GM23338 (cell line): ENCODE measurements at regions not wholly inside any gene's neighbourhood (a gene's known extent, or its start where the extent isn't known, plus 50 kb on each side); places are given as distances from the start of the nearest gene placed in this dataset.

ENCODE experiments used
- ATAC-seq: fragments of 200-7000 bp; cut with Tn5 transposase; 3 replicates; pipeline ENCODE4 v1.9.1; 2020
- DNase-seq: peaks from one replicate; pipeline ENCODE4 v3.0.0-alpha.2; 2015; ENCODE audit warnings: low spot score
- H2AFZ ChIP-seq: fragments of 200-600 bp; sonication (generic); 2 replicates; pipeline ENCODE4 v1.8.0; 2016; ENCODE audit warnings: antibody characterized with exemption, mild to moderate bottlenecking, moderate library complexity
- H3F3A ChIP-seq: fragments of 200-600 bp; sonication (generic); replicated peaks from 2 replicates; pipeline ENCODE4 v1.8.0; 2017; ENCODE audit warnings: antibody characterized with exemption, mixed run types, low read depth
- H3K27ac ChIP-seq: fragments of 200-600 bp; sonication (generic); 2 replicates; pipeline ENCODE4 v1.6.1; 2016; ENCODE audit warnings: low read depth
- H3K27me3 ChIP-seq: fragments of 200-600 bp; sonication (generic); 2 replicates; pipeline ENCODE4 v1.8.0; 2016; ENCODE audit warnings: mild to moderate bottlenecking, mixed run types, moderate library complexity; ENCODE audit not compliant: insufficient read depth
- H3K36me3 ChIP-seq: fragments of 200-600 bp; sonication (generic); 2 replicates; pipeline ENCODE4 v1.8.0; 2016; ENCODE audit warnings: mild to moderate bottlenecking; ENCODE audit not compliant: insufficient read depth
- H3K4me1 ChIP-seq: fragments of 200-600 bp; sonication (generic); 2 replicates; pipeline ENCODE4 v1.8.0; 2016; ENCODE audit warnings: mild to moderate bottlenecking, moderate library complexity; ENCODE audit not compliant: insufficient read depth
- H3K4me2 ChIP-seq: fragments of 200-600 bp; sonication (generic); 2 replicates; pipeline ENCODE4 v1.7.1; 2017; ENCODE audit warnings: mixed run types
- H3K4me3 ChIP-seq: fragments of 200-600 bp; sonication (generic); 2 replicates; pipeline ENCODE4 v1.6.1; 2016; ENCODE audit warnings: mixed run types
- H3K79me2 ChIP-seq: fragments of 200-600 bp; sonication (generic); replicated peaks from 2 replicates; pipeline ENCODE4 v1.8.0; 2017; ENCODE audit warnings: mild to moderate bottlenecking; ENCODE audit not compliant: insufficient read depth
- H3K9me2 ChIP-seq: fragments of 200-600 bp; sonication (generic); 2 replicates; pipeline ENCODE4 v1.8.0; 2017; ENCODE audit not compliant: insufficient read depth
- H4K20me1 ChIP-seq: fragments of 200-600 bp; sonication (generic); replicated peaks from 2 replicates; pipeline ENCODE4 v1.8.0; 2017; ENCODE audit warnings: mild to moderate bottlenecking; ENCODE audit not compliant: insufficient read depth
- H3K27ac Mint-ChIP-seq: 2 replicates; pipeline ENCODE4 v1.8.0; 2020; ENCODE audit warnings: inconsistent platforms, mild to moderate bottlenecking, moderate library complexity, mixed read lengths
- H3K27me3 Mint-ChIP-seq: 3 replicates; pipeline ENCODE4 v1.8.0; 2022; ENCODE audit warnings: low read depth, mild to moderate bottlenecking, moderate library complexity, mixed read lengths, inconsistent platforms; ENCODE audit not compliant: insufficient read depth, poor library complexity
- H3K36me3 Mint-ChIP-seq: 3 replicates; pipeline ENCODE4 v1.8.0; 2021; ENCODE audit warnings: low read depth, mild to moderate bottlenecking, inconsistent platforms, moderate library complexity, mixed read lengths
- H3K4me1 Mint-ChIP-seq: 3 replicates; pipeline ENCODE4 v1.8.0; 2020; ENCODE audit warnings: mild to moderate bottlenecking, inconsistent platforms, mixed read lengths
- H3K4me3 Mint-ChIP-seq: 3 replicates; pipeline ENCODE4 v1.8.0; 2021; ENCODE audit warnings: moderate library complexity, mild to moderate bottlenecking, inconsistent platforms, mixed read lengths
- H3K9me3 Mint-ChIP-seq: 3 replicates; pipeline ENCODE4 v1.8.0; 2020; ENCODE audit warnings: moderate library complexity, mild to moderate bottlenecking, inconsistent platforms, mixed read lengths
- CREB1 ChIP-seq: fragments of 250-450 bp; sonication (Bioruptor Pico); IDR thresholded peaks from 2 replicates; pipeline ENCODE4 v1.5.0; 2020; ENCODE audit warnings: low read depth, mild to moderate bottlenecking, moderate library complexity
- ETS1 ChIP-seq: IDR thresholded peaks from 2 replicates; pipeline ENCODE4 v1.6.1; 2016; ENCODE audit warnings: antibody characterized with exemption
- EZH2 ChIP-seq: fragments of 200-600 bp; sonication (generic); IDR thresholded peaks from one replicate; pipeline ENCODE4 v1.8.0; 2017; ENCODE audit warnings: antibody characterized with exemption, mild to moderate bottlenecking, low read depth; ENCODE audit not compliant: unreplicated experiment
- JUNB ChIP-seq: IDR thresholded peaks from one replicate; pipeline ENCODE4 v1.6.1; 2016; ENCODE audit warnings: antibody characterized with exemption; ENCODE audit not compliant: unreplicated experiment
- REST ChIP-seq: IDR thresholded peaks from one replicate; pipeline ENCODE4 v1.6.1; 2018; ENCODE audit warnings: antibody characterized with exemption; ENCODE audit not compliant: unreplicated experiment
- STAT1 ChIP-seq: IDR thresholded peaks from one replicate; pipeline ENCODE4 v1.6.1; 2016; ENCODE audit warnings: antibody characterized with exemption; ENCODE audit not compliant: unreplicated experiment
- ZNF331 ChIP-seq: fragments of 250-450 bp; sonication (Bioruptor Pico); IDR thresholded peaks from 2 replicates; pipeline ENCODE4 v1.5.0; 2020; ENCODE audit warnings: low read depth, mild to moderate bottlenecking, moderate library complexity
- ZNF462 ChIP-seq: fragments of 250-450 bp; sonication (Bioruptor Pico); IDR thresholded peaks from 2 replicates; pipeline ENCODE4 v1.5.0; 2020; ENCODE audit warnings: mild to moderate bottlenecking, moderate library complexity

GRCh38 chr4:147345662-147346061, 135.2 kb upstream of the EDNRA start:
- H3K9me2 ChIP-seq: 0 out of 2 replicates have a peak, but pooled peaks cover 9% of the 10 kb centered on the region
- Mint-ChIP-seq H3K27ac (no peak overlapping the region), H3K27me3 (no peaks in the 10 kb centered on the region), H3K36me3 (no peaks in the 10 kb centered on the region), H3K4me1 (peaks cover 3% of the 10 kb centered on the region; the same call in 2 of the 3 replicates), H3K4me3 (no peak overlapping the region), H3K9me3 (no peaks in the 10 kb centered on the region)
- H3K4me3 ChIP-seq: no peak overlapping the region
- ATAC-seq (no peak), DNase-seq (no peak)
- no peaks in the 10 kb centered on the region for H4K20me1 ChIP-seq
- no peaks in the 10 kb centered on the region for H3K36me3 ChIP-seq
- no peaks in the 10 kb centered on the region for H3F3A ChIP-seq
- H3K4me1 ChIP-seq: no peaks in the 10 kb centered on the region
- no peak overlapping the region for H3K27ac ChIP-seq
- no peaks in the 10 kb centered on the region for H3K79me2 ChIP-seq
- no peak overlapping the region for H2AFZ ChIP-seq
- H3K4me2 ChIP-seq: no peak overlapping the region
- TF ChIP-seq ZNF462 (CRISPR knock-in tag) (no peak), EZH2 (no peak), ZNF331 (no peak), STAT1 (no peak), JUNB (no peak), CREB1 (CRISPR knock-in tag) (no peak), REST (no peak), ETS1 (no peak)
- H3K27me3 ChIP-seq: no peaks in the 10 kb centered on the region
